GM19238 (cell line): ENCODE measurements at regions not wholly inside any gene's neighbourhood (a gene's known extent, or its start where the extent isn't known, plus 50 kb on each side); places are given as distances from the start of the nearest gene placed in this dataset.

Experiments used
- DNase-seq: peaks from one replicate; pipeline ENCODE4 v3.0.0; 2011; ENCODE audit warnings: low spot score; ENCODE audit not compliant: insufficient read length

- DNase-seq: no peak
Measured at GRCh38 chr4:35836596-35836995, 407.7 kb downstream of the ARAP2 start.

GRCh38 chr4:35867057-35867456 lies 377.3 kb downstream of the ARAP2 start:
- no peak for DNase-seq

- DNase-seq: no peak
Measured at GRCh38 chr4:35872273-35872672, 372.0 kb downstream of the ARAP2 start.

- DNase-seq: no peak
Measured at GRCh38 chr4:35879479-35879878, 364.8 kb downstream of the ARAP2 start.

- no peak for DNase-seq
Measured at GRCh38 chr4:35883108-35883507, 361.2 kb downstream of the ARAP2 start.

GRCh38 chr4:35884714-35885480 lies 359.4 kb downstream of the ARAP2 start:
- DNase-seq: no peak

GRCh38 chr4:35897808-35898207 lies 346.5 kb downstream of the ARAP2 start:
- DNase-seq: no peak

- DNase-seq: no peak
Measured at GRCh38 chr4:35900286-35901243, 343.7 kb downstream of the ARAP2 start.

- no peak for DNase-seq
Measured at GRCh38 chr4:35912174-35912573, 332.1 kb downstream of the ARAP2 start.

GRCh38 chr4:35918491-35918977 lies 325.8 kb downstream of the ARAP2 start:
- DNase-seq: no peak

GRCh38 chr4:35925806-35926205 lies 318.5 kb downstream of the ARAP2 start:
- DNase-seq: no peak

GRCh38 chr4:35926788-35927187 lies 317.5 kb downstream of the ARAP2 start:
- no peak for DNase-seq

GRCh38 chr4:35933901-35934300 lies 310.4 kb downstream of the ARAP2 start:
- DNase-seq: no peak

GRCh38 chr4:35934320-35934981 lies 309.9 kb downstream of the ARAP2 start:
- DNase-seq: no peak

GRCh38 chr4:35938936-35939335 lies 305.4 kb downstream of the ARAP2 start:
- DNase-seq: no peak

- no peak for DNase-seq
Measured at GRCh38 chr4:35939751-35940150, 304.6 kb downstream of the ARAP2 start.

- no peak for DNase-seq
Measured at GRCh38 chr4:35942092-35942491, 302.2 kb downstream of the ARAP2 start.

GRCh38 chr4:35943606-35944005 lies 300.7 kb downstream of the ARAP2 start:
- no peak for DNase-seq

GRCh38 chr4:35948171-35948570 lies 296.1 kb downstream of the ARAP2 start:
- DNase-seq: no peak

- no peak for DNase-seq
Measured at GRCh38 chr4:35950442-35950841, 293.9 kb downstream of the ARAP2 start.

- DNase-seq: no peak
Measured at GRCh38 chr4:35952751-35953150, 291.6 kb downstream of the ARAP2 start.

GRCh38 chr4:35963383-35963782 lies 280.9 kb downstream of the ARAP2 start:
- no peak for DNase-seq
